ENCODE measurements at regions not wholly inside any gene's neighbourhood (a gene's known extent, or its start where the extent isn't known, plus 50 kb on each side); places are given as distances from the start of the nearest gene placed in this dataset.
A peak's percentile ranks its signal among the peaks of the same experiment; 100 is the strongest.
"Not testable (repeated sequence)": the region's sequence is repeated elsewhere in the genome, so short reads cannot be mapped to it uniquely, and the experiment has no call there.

- Histone ChIP-seq H3K9me3 (replicated peaks in 1 of 11) (peaks cover 8 to 32% (median 29%) of the 10 kb centered on the region in 11 experiments; a peak in 21 of 22 replicates), H3K4me1 (peaks cover 76 to 87% (median 82%) of the 10 kb centered on the region in 10 experiments), H3K9ac (peak overlapping the region in 3 of 11 experiments; percentile 22 to 77 (median 23); a peak in 3 of 22 replicates), H3K4me2 (peak overlapping the region in 9 of 11 experiments; percentile 71 to 91 (median 84); a peak in 12 of 22 replicates), H3K36me3 (peaks cover 0 to 21% (median 9%) of the 10 kb centered on the region in 11 experiments; a peak in 9 of 22 replicates), H3K27ac (peak overlapping the region in 9 of 11 experiments; percentile 23 to 99 (median 92); a peak in 17 of 22 replicates)
- H3K27me3 ChIP-seq, H4K20me1 ChIP-seq, H3K4me3 ChIP-seq: not testable (repeated sequence)
Observed at GRCh38 chr13:109702030-109702597, 84.3 kb downstream of the IRS2 start.

GRCh38 chr13:109700176-109700575 is 86.2 kb downstream of the IRS2 start:
- Histone ChIP-seq H3K36me3 (peaks cover 0 to 29% (median 9%) of the 10 kb centered on the region in 11 experiments; a peak in 9 of 22 replicates), H3K4me1 (peaks cover 58 to 75% (median 63%) of the 10 kb centered on the region in 10 experiments), H3K27ac (peak overlapping the region; percentile 26 to 99 (median 89); a peak in 21 of 22 replicates), H3K9ac (peak overlapping the region in 10 of 11 experiments; percentile 30 to 81 (median 72); a peak in 20 of 22 replicates), H3K27me3 (no peaks in the 10 kb centered on the region), H3K9me3 (replicated peaks in 1 of 11) (peaks cover 8 to 40% (median 32%) of the 10 kb centered on the region in 11 experiments; a peak in 21 of 22 replicates), H3K4me2 (peak overlapping the region; percentile 76 to 91 (median 86)), H4K20me1 (no peaks in the 10 kb centered on the region), H3K4me3 (peak overlapping the region in 9 of 10 experiments; percentile 11 to 56 (median 39); a peak in 16 of 20 replicates)
- TF ChIP-seq Cebpa-rat (IDR thresholded peaks at IDR 0.05) = no peak

GRCh38 chr13:109699628-109700071 is 86.7 kb downstream of the IRS2 start:
- Histone ChIP-seq H3K36me3 (peaks cover 0 to 30% (median 9%) of the 10 kb centered on the region in 11 experiments; a peak in 9 of 22 replicates), H3K4me3 (peak overlapping the region in 6 of 10 experiments; percentile 5 to 31 (median 18); a peak in 9 of 20 replicates), H3K4me1 (peaks cover 53 to 70% (median 57%) of the 10 kb centered on the region in 10 experiments), H4K20me1 (no peaks in the 10 kb centered on the region), H3K27me3 (no peaks in the 10 kb centered on the region), H3K9me3 (replicated peaks in 1 of 11) (peaks cover 8 to 39% (median 30%) of the 10 kb centered on the region in 11 experiments; a peak in 21 of 22 replicates), H3K9ac (peak overlapping the region in 10 of 11 experiments; percentile 30 to 79 (median 66); a peak in 19 of 22 replicates), H3K4me2 (peak overlapping the region; percentile 72 to 91 (median 83)), H3K27ac (peak overlapping the region; percentile 26 to 99 (median 86); a peak in 21 of 22 replicates)
- TF ChIP-seq Cebpa-rat (IDR thresholded peaks at IDR 0.05) = no peak

GRCh38 chr13:109698779-109699178 is 87.6 kb downstream of the IRS2 start:
- peaks cover 3 to 31% (median 21%) of the 10 kb centered on the region in 11 experiments; a peak in 21 of 22 replicates for H3K9me3 ChIP-seq (replicated peaks in 1 of 11)
- H4K20me1 ChIP-seq = no peaks in the 10 kb centered on the region
- peaks cover 44 to 61% (median 49%) of the 10 kb centered on the region in 10 experiments for H3K4me1 ChIP-seq
- TF ChIP-seq Cebpa-rat (IDR thresholded peaks at IDR 0.05) = no peak
- H3K27me3 ChIP-seq = no peaks in the 10 kb centered on the region
- peak overlapping the region; percentile 72 to 91 (median 83); a peak in 21 of 22 replicates for H3K4me2 ChIP-seq
- H3K36me3 ChIP-seq = peaks cover 0 to 23% (median 3%) of the 10 kb centered on the region in 11 experiments; a peak in 8 of 22 replicates
- H3K9ac ChIP-seq = peak overlapping the region in 4 of 11 experiments; percentile 58 to 70 (median 64); a peak in 5 of 22 replicates
- peak overlapping the region in 10 of 11 experiments; percentile 65 to 99 (median 89); a peak in 20 of 22 replicates for H3K27ac ChIP-seq
- no peak overlapping the region; a peak in 2 of 20 replicates for H3K4me3 ChIP-seq

GRCh38 chr13:109697936-109698335 is 88.4 kb downstream of the IRS2 start:
- no peak for TF ChIP-seq Cebpa-rat (IDR thresholded peaks at IDR 0.05)
- H3K27me3 ChIP-seq = no peaks in the 10 kb centered on the region

GRCh38 chr13:109695402-109696190 is 90.8 kb downstream of the IRS2 start:
- Histone ChIP-seq H3K9me3 (replicated peaks in 1 of 11) (peaks cover 0 to 11% (median 3%) of the 10 kb centered on the region in 11 experiments; a peak in 4 of 22 replicates), H3K36me3 (peaks cover 0 to 14% (median 0%) of the 10 kb centered on the region in 11 experiments; a peak in 2 of 22 replicates), H3K4me1 (peaks cover 29 to 45% (median 31%) of the 10 kb centered on the region in 10 experiments), H4K20me1 (no peaks in the 10 kb centered on the region), H3K4me2 (no peak overlapping the region), H3K27ac (no peak overlapping the region), H3K27me3 (no peaks in the 10 kb centered on the region), H3K9ac (no peak overlapping the region), H3K4me3 (no peak overlapping the region)
- TF ChIP-seq Cebpa-rat (IDR thresholded peaks at IDR 0.05) = no peak

More at GRCh38 chr13:109697936-109698335, 88.4 kb downstream of the IRS2 start:
- Histone ChIP-seq H4K20me1 (no peaks in the 10 kb centered on the region), H3K9ac (0 out of 22 replicates have a peak overlapping the region, but pooled peaks of 3 of the 11 experiments have one; percentile 3 to 27 (median 3)), H3K9me3 (replicated peaks in 1 of 11) (peaks cover 0 to 22% (median 14%) of the 10 kb centered on the region in 11 experiments; a peak in 15 of 22 replicates), H3K4me3 (no peak overlapping the region), H3K27ac (peak overlapping the region in 10 of 11 experiments; percentile 65 to 99 (median 89); a peak in 20 of 22 replicates), H3K4me2 (peak overlapping the region; percentile 72 to 91 (median 83)), H3K36me3 (peaks cover 0 to 16% (median 0%) of the 10 kb centered on the region in 11 experiments; a peak in 2 of 22 replicates), H3K4me1 (peaks cover 44 to 60% (median 49%) of the 10 kb centered on the region in 10 experiments)

GRCh38 chr13:109694972-109695371 is 91.4 kb downstream of the IRS2 start:
- H3K27ac ChIP-seq = no peak overlapping the region
- peaks cover 0 to 14% (median 0%) of the 10 kb centered on the region in 11 experiments; a peak in 2 of 22 replicates for H3K36me3 ChIP-seq
- no peak for TF ChIP-seq Cebpa-rat (IDR thresholded peaks at IDR 0.05)
- peaks cover 0 to 11% (median 3%) of the 10 kb centered on the region in 11 experiments; a peak in 4 of 22 replicates for H3K9me3 ChIP-seq (replicated peaks in 1 of 11)
- H3K4me2 ChIP-seq = no peak overlapping the region
- H3K4me3 ChIP-seq = no peak overlapping the region
- no peaks in the 10 kb centered on the region for H4K20me1 ChIP-seq
- no peak overlapping the region for H3K9ac ChIP-seq
- H3K4me1 ChIP-seq = peaks cover 27 to 39% (median 28%) of the 10 kb centered on the region in 10 experiments
- H3K27me3 ChIP-seq = no peaks in the 10 kb centered on the region

GRCh38 chr13:109693213-109693612 is 93.2 kb downstream of the IRS2 start:
- Histone ChIP-seq H3K36me3 (peaks cover 0 to 14% (median 0%) of the 10 kb centered on the region in 11 experiments; a peak in 2 of 22 replicates), H3K9me3 (replicated peaks in 1 of 11) (peaks cover 0 to 11% (median 0%) of the 10 kb centered on the region in 11 experiments; a peak in 4 of 22 replicates), H3K4me3 (no peak overlapping the region), H4K20me1 (no peaks in the 10 kb centered on the region), H3K4me2 (no peak overlapping the region), H3K9ac (no peak overlapping the region), H3K27ac (no peak overlapping the region), H3K27me3 (no peaks in the 10 kb centered on the region), H3K4me1 (peaks cover 9 to 21% (median 10%) of the 10 kb centered on the region in 10 experiments)
- no peak for TF ChIP-seq Cebpa-rat (IDR thresholded peaks at IDR 0.05)

Measured in BLaER1 treated with 17β-estradiol and CSF1 and Interleukin-3, amounts not matched to agents 10 nM and 100 nM (cell line).